ENCODE measurements at regions not wholly inside any gene's neighbourhood (a gene's known extent, or its start where the extent isn't known, plus 50 kb on each side); places are given as distances from the start of the nearest gene placed in this dataset.

GRCh38 chr4:181582595-181582994, 660.6 kb upstream of the TENM3 start:
- DNase-seq, result no peak

- DNase-seq, result no peak
Observed at GRCh38 chr4:181588733-181589302, 654.4 kb upstream of the TENM3 start.

GRCh38 chr4:181592221-181592745, 650.9 kb upstream of the TENM3 start:
- no peak for DNase-seq

- DNase-seq, result no peak
Observed at GRCh38 chr4:181593703-181594102, 649.5 kb upstream of the TENM3 start.

- DNase-seq, result no peak
Observed at GRCh38 chr4:181594188-181594587, 649.0 kb upstream of the TENM3 start.

- peak; percentile 43 for DNase-seq
Observed at GRCh38 chr4:181595716-181596115, 647.5 kb upstream of the TENM3 start.

- no peak for DNase-seq
Observed at GRCh38 chr4:181597766-181598165, 645.4 kb upstream of the TENM3 start.

GRCh38 chr4:181599134-181599533, 644.1 kb upstream of the TENM3 start:
- DNase-seq, result no peak

GRCh38 chr4:181601103-181601502, 642.1 kb upstream of the TENM3 start:
- DNase-seq, result no peak

- DNase-seq, result no peak
Observed at GRCh38 chr4:181604546-181604945, 638.7 kb upstream of the TENM3 start.

GRCh38 chr4:181606300-181606699, 636.9 kb upstream of the TENM3 start:
- no peak for DNase-seq

GRCh38 chr4:181608181-181608580, 635.0 kb upstream of the TENM3 start:
- DNase-seq, result no peak

- DNase-seq, result no peak
Observed at GRCh38 chr4:181611033-181611711, 632.0 kb upstream of the TENM3 start.

- no peak for DNase-seq
Observed at GRCh38 chr4:181611946-181612600, 631.1 kb upstream of the TENM3 start.

GRCh38 chr4:181613200-181613599, 630.0 kb upstream of the TENM3 start:
- DNase-seq, result no peak

- no peak for DNase-seq
Observed at GRCh38 chr4:181618038-181618618, 625.1 kb upstream of the TENM3 start.

- DNase-seq, result no peak
Observed at GRCh38 chr4:181618896-181619295, 624.3 kb upstream of the TENM3 start.

- DNase-seq, result no peak
Observed at GRCh38 chr4:181619651-181620050, 623.6 kb upstream of the TENM3 start.

GRCh38 chr4:181637186-181638105, 605.8 kb upstream of the TENM3 start:
- DNase-seq, result no peak

GRCh38 chr4:181643466-181643865, 599.7 kb upstream of the TENM3 start:
- DNase-seq, result no peak

GRCh38 chr4:181645489-181645888, 597.7 kb upstream of the TENM3 start:
- no peak for DNase-seq

GRCh38 chr4:181646864-181647263, 596.3 kb upstream of the TENM3 start:
- DNase-seq, result no peak

Measured in left kidney (tissue), 1 donor.